ENCODE measurements at regions not wholly inside any gene's neighbourhood (a gene's known extent, or its start where the extent isn't known, plus 50 kb on each side); places are given as distances from the start of the nearest gene placed in this dataset.
"Not testable (repeated sequence)": the region's sequence is repeated elsewhere in the genome, so short reads cannot be mapped to it uniquely, and the experiment has no call there.

- Histone ChIP-seq H3K36me3 (replicated peaks) (no peaks in the 10 kb centered on the region), H3K4me3 (ENCODE audit: low read depth, low read length) (no peak overlapping the region), H3K27me3 (replicated peaks) (no peaks in the 10 kb centered on the region), H3K27ac (no peak overlapping the region)
- in situ Hi-C loops (cut with HindIII; ENCODE audit: low pct_ligation_motif_present, low sequenced_read_pairs): no loop called here
- TF ChIP-seq CTCF (IDR thresholded peaks at IDR 0.05; ENCODE audit: low read depth, low read length, missing control alignments): no peak
- DNase-seq: no peak
Measured at GRCh38 chr1:70720521-70720920, 309.5 kb downstream of the CTH start.

DNA sequence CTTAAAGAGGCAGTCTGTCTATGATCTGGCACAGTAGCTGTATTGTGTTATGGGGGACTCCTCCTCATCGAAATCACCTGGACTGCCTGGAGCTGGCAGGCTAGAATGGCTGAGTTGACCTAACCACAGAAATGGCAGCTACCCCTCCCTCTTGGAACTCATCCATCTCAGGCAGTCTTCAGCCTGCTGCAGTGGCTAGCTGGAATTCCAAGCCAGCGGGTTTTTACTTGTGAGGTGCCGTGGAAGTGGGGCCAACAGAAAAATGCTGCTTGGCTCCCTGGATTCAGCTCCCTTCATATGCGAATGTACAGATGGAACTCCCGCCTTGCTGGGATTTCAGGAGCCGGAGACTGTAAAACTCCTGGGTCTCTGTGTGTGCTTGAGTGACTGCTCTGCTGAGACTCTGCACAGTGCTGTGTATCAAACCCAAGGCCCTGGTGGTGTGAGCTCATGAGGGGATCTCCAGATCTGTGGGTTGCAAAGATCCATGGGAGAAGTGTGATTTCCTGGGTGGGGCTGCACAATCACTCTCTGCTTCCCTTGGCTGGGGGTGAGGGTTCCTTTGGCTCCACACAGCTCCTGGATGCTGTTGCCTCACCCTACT is 316.9 kb downstream of the CTH start:
- no peak for TF ChIP-seq CTCF (IDR thresholded peaks at IDR 0.05; ENCODE audit: low read depth, low read length, missing control alignments)
- Histone ChIP-seq H3K36me3 (replicated peaks) (no peaks in the 10 kb centered on the region), H3K27me3 (replicated peaks) (no peaks in the 10 kb centered on the region), H3K27ac (no peak overlapping the region), H3K4me3 (ENCODE audit: low read depth, low read length) (no peak overlapping the region)
- in situ Hi-C loops (cut with HindIII; ENCODE audit: low pct_ligation_motif_present, low sequenced_read_pairs): no loop called here
- DNase-seq: no peak

DNA sequence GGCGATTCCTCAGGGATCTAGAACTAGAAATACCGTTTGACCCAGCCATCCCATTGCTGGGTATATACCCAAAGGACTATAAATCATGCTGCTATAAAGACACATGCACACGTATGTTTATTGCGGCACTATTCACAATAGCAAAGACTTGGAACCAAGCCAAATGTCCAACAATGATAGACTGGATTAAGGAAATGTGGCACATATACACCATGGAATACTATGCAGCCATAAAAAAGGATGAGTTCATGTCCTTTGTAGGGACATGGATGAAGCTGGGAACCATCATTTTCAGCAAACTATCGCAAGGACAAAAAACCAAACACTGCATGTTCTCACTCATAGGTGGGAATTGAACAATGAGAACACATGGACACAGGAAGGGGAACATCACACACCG is 311.1 kb downstream of the PTGER3 start:
- in situ Hi-C loops (cut with HindIII; ENCODE audit: low pct_ligation_motif_present, low sequenced_read_pairs); H3K27me3 ChIP-seq (replicated peaks); H3K27ac ChIP-seq; H3K4me3 ChIP-seq (ENCODE audit: low read depth, low read length); DNase-seq; H3K36me3 ChIP-seq (replicated peaks): not testable (repeated sequence)

DNA sequence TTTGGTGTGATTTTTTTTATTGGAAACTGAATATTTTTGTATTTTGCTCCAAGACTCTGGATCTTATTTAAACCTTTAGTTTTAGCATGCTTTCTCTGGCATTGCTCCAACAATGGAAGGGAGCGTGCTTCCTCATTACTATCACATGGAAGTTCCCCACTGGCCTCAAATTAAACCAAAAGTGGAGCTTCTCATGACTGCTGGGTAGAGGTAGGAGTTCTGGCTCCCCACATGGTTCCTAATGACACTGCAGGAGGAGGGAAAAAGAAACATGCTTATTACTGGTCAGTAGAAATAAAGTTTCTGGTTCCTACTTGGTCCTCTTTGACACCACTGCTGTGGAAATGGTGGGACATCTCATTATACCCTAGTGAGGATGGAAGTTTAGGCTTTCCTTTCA is 310.5 kb downstream of the PTGER3 start:
- Histone ChIP-seq H3K36me3 (replicated peaks) (no peaks in the 10 kb centered on the region), H3K27me3 (replicated peaks) (no peaks in the 10 kb centered on the region), H3K27ac (no peak overlapping the region), H3K4me3 (ENCODE audit: low read depth, low read length) (no peak overlapping the region)
- in situ Hi-C loops (cut with HindIII; ENCODE audit: low pct_ligation_motif_present, low sequenced_read_pairs): no loop called here
- TF ChIP-seq CTCF (IDR thresholded peaks at IDR 0.05; ENCODE audit: low read depth, low read length, missing control alignments): no peak
- no peak for DNase-seq

DNA sequence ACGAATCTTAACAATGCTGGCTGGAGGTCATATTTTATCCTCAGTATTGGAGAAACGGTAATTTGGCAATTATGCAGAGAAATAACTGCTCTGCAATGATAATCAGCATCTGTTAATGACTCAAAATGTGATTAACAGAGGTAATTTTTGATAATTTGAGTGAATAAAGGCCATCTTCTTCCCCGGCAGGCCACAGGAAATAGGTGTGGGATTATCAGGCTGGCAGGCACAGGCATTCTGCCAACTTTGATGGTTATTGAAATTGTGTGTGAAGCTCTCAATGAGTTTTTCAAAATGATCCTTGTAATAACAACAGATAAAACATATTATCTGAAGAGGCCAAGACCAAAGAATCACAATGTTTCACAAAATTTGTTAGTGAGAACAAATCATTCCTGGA is 309.0 kb downstream of the PTGER3 start:
- Histone ChIP-seq H3K27ac (no peak overlapping the region), H3K4me3 (ENCODE audit: low read depth, low read length) (no peak overlapping the region), H3K27me3 (replicated peaks) (no peaks in the 10 kb centered on the region), H3K36me3 (replicated peaks) (no peaks in the 10 kb centered on the region)
- in situ Hi-C loops (cut with HindIII; ENCODE audit: low pct_ligation_motif_present, low sequenced_read_pairs): no loop called here
- no peak for DNase-seq
- TF ChIP-seq CTCF (IDR thresholded peaks at IDR 0.05; ENCODE audit: low read depth, low read length, missing control alignments): no peak

DNA sequence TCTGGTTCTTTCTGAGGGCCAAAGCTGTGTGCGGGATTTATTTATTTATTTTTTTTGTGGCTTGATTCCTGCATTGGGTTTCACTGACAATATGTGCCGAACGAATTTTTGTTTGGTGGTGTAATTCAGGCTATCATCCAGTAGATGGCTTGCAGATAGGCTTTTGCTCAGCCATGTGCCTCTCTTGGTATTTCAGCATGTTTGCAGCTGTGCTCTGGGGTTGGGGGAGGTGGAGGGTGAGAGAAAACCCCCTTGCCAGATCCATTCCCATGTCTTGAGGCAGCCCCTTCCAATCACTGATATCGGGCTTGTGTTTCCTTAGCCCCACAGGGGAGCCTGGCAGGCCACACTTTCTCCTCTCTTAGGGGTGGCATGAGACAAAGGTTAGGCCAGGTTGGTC is 302.4 kb downstream of the PTGER3 start:
- in situ Hi-C loops (cut with HindIII; ENCODE audit: low pct_ligation_motif_present, low sequenced_read_pairs): no loop called here
- no peak for TF ChIP-seq CTCF (IDR thresholded peaks at IDR 0.05; ENCODE audit: low read depth, low read length, missing control alignments)
- no peaks in the 10 kb centered on the region for H3K27me3 ChIP-seq (replicated peaks)
- no peaks in the 10 kb centered on the region for H3K36me3 ChIP-seq (replicated peaks)
- DNase-seq: no peak
- H3K4me3 ChIP-seq (ENCODE audit: low read depth, low read length): no peak overlapping the region
- no peak overlapping the region for H3K27ac ChIP-seq

DNA sequence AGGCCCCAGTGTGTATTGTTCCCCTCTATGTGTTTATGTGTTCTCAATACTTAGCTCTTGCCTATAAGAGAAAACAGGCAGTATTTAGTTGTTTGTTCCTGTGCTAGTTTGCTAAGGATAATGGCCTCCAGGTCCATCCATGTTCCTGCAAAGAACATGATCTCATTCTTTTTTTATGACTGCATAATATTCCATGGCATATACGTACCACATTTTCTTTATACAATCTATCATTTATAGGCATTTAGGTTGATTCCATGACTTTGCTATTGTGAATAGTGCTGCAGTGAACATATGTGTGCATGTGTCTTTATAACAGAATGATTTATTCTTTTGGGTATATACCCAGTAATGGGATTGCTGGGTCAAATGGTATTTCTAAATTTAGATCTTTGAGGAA is 301.6 kb downstream of the PTGER3 start:
- H3K27ac ChIP-seq; in situ Hi-C loops (cut with HindIII; ENCODE audit: low pct_ligation_motif_present, low sequenced_read_pairs); H3K36me3 ChIP-seq (replicated peaks); DNase-seq; H3K4me3 ChIP-seq (ENCODE audit: low read depth, low read length); H3K27me3 ChIP-seq (replicated peaks): not testable (repeated sequence)

- in situ Hi-C loops (cut with HindIII; ENCODE audit: low pct_ligation_motif_present, low sequenced_read_pairs); H3K27ac ChIP-seq; H3K27me3 ChIP-seq (replicated peaks); H3K36me3 ChIP-seq (replicated peaks); H3K4me3 ChIP-seq (ENCODE audit: low read depth, low read length); DNase-seq: not testable (repeated sequence)
Measured at GRCh38 chr1:70747123-70747522, 300.5 kb downstream of the PTGER3 start.

GRCh38 chr1:70751676-70752287 is 295.8 kb downstream of the PTGER3 start:
- H3K4me3 ChIP-seq (ENCODE audit: low read depth, low read length); in situ Hi-C loops (cut with HindIII; ENCODE audit: low pct_ligation_motif_present, low sequenced_read_pairs); DNase-seq; H3K36me3 ChIP-seq (replicated peaks); H3K27me3 ChIP-seq (replicated peaks); H3K27ac ChIP-seq: not testable (repeated sequence)
